CD4-positive, alpha-beta T cell treated with Interleukin-4 for 1 hour (primary cell): ENCODE measurements at regions not wholly inside any gene's neighbourhood (a gene's known extent, or its start where the extent isn't known, plus 50 kb on each side); places are given as distances from the start of the nearest gene placed in this dataset.

ENCODE experiments used
- DNase-seq, 2 donors: peaks; one replicate each; pipeline ENCODE4 v3.0.0-alpha.2; 2020 to 2022

DNA sequence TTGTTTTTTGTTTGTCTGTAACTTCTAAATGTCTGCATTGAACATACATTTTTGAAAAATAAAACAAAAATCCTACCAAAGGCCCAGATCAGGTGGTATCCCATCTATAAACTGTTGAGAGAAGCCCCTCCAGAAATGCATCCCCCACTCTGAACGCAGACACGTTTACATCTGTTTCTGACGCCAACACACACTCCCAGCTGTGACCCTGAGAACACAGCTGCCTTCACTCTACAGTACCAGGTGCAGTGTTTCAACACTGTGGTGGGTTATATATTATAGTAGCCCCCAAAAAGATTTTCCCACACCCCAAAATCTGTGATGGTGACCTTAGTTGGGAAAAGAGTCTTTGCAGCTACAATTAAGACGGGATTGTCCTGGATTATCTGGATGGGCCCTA is 199.1 kb upstream of the JARID2 start:
- no peak for DNase-seq

DNA sequence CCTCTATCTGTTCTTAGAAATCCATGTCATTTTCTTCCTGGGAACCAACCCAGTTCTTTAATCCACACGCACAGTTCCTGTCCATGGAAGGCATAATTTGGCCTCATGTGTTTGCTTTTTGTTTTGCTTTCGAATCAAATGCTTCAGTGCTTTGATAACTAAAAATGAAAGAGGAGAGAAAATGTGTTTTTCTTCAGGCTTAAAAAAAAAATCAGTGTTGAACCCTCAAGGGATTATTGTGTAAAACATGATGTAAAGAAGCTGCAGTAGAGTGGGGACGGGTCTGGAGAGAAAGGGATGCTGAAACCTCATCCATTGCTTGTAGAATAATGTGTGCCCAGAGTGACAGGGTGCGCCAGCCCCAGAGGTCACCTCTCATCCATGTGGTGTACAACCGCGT is 197.5 kb upstream of the JARID2 start:
- no peak for DNase-seq

DNA sequence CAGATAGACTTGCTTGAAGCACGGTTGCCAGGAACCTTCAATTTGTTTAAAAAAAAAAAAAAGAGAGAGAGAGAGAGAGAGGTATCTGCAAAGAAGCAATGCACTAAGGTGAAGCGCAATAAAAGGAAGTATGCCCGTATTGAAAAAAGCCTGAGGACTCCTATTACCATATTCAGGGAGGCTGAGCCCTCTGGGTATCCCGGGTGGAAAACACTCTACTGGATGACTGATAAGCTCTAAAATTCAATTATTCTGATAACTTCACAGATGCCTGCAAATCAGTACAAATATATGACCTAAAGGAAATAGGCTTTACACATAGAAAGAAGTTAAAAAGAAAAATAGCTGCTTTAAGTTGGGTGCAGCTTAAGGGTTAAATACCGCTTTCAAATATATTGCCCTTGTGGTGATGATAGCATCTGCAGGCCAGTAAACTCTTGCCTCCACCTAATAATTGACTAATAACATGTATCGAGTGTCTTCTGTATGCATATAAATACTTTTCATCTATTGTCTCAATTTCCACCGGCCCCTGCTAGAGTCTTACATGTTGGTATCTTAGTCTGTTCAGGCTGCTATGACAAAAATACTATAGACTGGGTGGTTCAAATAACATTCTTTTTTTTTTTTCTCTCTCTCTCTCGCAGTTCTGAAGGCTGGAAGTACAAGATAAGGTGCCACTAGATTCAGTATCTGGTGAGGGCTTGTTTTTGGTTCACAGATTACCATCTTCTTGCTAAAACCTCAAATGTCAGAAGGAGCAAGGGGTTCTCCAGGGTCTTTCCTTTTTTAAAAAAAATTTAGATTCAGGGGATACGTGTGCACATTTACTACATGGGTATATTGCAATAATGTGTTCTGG is 187.4 kb upstream of the JARID2 start:
- DNase-seq = no peak

DNA sequence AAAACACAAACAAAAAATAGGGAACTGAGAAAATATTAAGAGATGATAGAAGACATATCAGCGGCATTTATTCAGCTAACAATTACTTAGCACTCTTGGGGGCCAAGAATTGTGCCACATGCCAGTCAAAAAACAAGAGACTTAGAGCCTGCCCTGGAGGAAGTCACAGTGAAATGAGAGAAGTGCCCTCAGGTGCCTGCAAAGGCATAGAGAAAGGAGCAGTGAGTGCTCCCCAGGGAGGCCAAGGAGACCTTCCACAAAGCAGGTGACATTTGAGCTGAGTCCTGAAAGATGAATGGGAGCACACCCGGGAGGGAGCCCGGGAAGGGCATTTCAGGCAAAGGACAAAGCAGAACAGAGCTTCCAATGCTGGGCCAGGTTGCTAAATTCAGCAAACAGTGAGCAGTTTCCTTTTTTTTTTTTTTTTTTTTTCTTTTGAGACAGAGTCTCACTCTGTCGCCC is 184.7 kb upstream of the JARID2 start:
- DNase-seq = no peak

DNA sequence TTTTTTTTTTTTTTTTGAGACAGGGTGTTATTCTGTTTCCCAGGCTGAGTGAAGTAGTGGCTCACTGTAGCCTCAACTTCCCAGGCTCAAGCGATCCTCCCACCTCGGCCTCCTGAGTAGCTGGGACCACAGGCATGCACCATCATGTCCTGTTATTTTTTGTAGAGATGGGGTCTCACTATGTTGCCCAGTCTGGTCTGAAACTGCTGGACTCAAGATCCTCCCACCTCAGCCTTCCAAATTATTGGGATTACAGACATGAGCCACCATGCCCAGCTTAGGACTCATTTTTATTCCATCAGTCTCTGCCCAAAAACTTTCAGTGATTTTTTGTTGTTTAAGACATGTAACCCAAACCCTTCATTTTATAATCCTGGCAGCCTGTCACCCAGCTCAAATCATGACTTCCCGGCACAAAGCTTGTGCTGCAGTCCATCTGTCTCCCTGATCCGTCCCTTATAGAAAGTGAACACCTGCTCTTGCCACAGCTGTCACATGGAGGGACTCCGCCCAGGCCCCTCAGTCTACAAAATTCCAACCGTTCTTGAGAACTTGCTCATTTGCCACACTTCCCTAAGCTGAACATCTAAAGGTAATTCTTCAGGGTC is 183.9 kb upstream of the JARID2 start:
- DNase-seq = no peak

DNA sequence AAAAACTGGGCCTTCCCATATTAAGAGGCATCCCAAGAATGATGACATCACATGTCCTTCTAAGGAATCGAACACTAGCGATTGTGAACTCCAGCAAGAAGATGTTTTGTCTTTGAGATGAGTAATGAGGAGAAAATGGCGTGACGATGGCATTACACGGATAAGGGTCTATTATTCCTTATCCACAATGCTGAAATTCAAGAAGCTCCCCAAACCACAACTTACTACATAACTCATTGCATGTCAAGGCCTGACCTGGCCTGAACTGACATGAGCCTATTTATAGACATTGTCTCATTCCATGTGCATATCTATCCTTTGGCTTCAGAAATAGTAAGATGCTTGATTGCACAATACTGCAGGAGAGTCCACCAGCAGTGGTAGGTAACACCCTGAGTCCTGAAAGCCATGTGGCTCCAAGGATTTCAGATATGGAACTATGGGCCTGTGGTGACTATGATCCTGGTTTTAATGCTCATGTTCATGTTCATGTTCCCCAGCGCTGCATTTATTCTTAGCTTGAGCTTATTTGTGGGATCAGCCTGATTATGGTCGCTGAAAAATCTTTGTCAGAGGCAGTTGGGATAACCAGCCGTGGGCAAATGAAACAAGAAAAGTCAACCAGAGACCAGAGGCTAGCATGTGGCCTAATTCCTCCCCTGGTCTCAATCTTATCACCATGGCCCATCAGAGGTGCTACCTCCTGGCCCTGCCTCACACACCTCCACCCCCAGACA is 183.2 kb upstream of the JARID2 start:
- DNase-seq = peak in 1 of 2 donors; percentile 45

DNA sequence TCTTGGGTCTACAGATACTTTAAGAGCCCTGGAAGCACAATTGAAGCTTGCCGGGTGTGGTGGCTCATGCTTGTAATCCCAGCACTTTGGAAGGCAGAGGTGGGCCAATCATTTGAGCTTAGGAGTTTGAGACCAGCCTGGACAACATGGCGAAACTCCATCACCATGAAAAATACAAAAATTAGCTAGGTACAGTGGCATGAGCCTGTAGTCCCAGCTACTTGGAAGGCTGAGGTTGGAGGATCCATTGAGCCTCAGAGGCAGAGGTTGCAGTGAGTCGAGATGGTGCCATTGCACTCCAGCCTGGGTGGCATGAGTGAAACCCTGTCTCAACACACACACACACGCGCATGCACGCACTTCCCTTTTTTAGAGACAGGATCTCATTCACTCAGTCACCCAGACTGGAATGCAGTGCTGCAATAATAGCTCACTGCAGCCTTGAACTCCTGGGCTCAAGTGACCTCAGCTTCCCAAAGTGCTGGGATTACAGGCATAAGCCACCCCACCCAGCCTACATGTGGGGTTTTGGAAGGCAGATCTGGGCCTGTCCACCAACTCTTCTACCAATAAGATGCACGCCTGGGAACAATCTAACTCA is 182.5 kb upstream of the JARID2 start:
- DNase-seq = peak in 1 of 2 donors; percentile 66

DNA sequence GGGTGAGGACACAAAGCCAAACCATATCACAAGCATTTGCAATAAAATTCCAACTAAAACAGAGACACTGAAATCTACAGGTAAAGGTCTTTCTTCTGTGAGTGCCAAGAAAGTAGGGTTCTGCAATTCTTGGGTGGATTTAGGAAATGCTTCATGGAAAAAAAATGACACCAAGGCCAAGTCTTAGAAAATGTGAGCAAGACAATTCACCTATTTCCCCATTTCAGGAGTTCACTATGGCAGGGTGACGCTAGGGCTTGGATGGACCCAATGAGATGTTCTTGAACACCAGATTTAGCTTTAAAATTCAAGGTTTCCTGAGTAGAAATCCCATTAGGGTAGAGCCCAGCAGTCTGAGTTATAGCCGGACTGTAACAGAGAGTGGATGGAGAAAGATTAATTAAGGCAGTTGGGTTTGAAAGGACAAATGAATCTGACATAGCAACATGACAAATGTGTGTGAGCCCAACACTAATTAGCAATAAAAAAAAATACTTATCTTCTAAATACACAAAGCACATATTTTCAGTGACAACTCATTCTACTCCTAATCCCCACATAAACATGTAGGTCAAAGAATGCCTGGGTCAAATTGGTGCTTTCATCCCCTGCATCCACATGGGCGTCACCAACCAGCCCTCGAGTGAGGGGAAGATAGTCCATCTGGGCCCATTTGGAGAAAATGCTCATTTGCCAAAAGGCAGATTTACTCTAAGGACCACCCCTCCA is 180.4 kb upstream of the JARID2 start:
- DNase-seq = no peak

DNA sequence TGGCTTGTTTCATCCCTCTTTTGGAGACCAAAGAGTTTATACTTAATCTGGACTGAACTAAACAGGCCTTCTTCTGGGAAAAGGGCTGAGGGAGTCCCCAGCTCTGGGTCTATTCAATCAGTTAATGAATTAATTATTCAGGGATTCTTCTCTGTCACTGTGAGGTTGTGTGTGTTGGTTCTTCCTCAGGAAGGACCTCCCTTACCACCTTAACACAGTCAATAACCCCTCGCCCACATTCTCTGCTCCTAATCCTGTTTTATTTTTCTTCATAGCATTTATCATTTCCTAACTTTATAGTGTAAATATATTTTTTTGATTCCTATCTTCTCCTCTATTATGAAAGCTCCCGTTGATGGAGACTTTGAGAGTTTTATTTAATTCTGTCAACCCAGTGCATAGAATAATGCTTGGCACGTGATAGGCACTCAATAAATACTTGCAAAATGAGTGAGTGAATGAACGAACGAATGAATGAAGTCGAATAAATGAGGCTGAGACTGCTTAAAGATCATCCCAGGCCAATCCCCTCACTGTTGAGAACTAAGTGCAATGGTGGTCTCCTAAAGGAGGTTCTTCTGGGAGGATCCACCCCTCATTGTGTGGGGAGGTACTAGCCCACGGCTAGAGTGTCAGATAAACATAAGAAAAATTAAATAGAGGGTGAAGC is 179.6 kb upstream of the JARID2 start:
- no peak for DNase-seq

DNA sequence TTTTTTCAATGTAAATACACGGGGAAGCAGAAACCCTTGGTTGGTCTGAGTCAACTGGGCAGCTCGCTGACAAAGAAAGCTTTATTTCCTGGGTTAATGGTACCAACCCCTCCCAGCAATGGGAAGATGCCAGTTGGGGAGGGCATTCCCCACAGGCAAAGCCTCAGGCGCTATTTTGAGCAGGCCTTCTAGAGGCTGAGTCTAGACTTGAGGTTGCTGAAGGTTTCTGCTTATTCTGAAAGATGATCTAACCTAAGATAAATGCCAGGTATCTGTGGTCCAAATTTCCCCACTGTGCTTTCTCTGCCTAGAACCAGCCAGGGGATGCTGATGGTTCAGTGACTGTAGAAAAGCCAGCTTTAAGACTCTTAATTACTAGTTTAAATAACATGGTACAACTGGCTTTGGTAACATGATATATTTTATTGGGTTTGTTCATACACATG is 172.5 kb upstream of the JARID2 start:
- no peak for DNase-seq

DNA sequence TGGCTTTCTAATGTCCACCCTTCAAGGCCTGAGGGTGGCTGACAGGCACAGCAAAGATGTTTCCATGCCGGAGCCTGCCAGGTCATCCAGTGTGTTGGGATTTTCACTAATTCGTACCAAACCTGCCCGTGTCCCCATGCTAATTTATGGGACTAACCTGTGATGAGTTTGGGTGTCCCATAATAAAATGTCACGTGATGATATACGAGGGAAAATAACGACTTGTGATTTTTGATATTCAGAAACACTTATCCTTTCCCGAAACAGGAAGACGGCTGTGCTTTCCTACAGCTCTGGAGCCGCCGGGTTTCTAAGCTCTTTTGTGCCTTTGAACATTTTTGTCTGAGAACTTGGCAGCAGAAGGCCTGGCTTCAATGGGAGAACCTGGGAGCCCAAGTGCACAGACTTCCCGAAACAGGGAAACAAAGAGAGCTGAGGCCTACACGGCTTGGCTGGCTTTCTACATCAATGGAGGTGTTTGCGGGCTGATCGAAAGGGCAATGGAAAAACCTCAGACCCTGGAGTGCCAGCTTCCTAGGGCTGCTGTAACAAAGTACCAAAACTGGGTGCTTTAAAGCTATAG is 171.9 kb upstream of the JARID2 start:
- DNase-seq = no peak

DNA sequence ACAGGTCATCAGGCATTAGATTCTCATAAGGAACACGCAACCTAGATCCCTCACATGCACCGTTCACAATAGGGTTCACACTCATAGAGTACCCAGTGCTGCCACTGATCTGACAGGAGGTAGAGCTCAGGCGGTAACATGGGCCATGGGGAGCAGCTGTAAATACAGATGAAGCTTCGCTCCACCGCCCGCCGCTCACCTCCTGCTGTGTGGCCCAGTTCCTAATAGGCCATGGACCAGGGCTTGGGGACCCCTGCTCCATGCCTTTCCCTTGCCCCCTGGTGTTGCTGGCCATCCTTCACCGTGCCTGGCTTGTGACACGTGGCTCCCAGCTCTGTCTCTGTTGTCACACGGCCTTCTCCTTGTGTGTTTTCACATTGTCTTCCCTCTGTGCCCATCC is 171.1 kb upstream of the JARID2 start:
- DNase-seq = no peak

DNA sequence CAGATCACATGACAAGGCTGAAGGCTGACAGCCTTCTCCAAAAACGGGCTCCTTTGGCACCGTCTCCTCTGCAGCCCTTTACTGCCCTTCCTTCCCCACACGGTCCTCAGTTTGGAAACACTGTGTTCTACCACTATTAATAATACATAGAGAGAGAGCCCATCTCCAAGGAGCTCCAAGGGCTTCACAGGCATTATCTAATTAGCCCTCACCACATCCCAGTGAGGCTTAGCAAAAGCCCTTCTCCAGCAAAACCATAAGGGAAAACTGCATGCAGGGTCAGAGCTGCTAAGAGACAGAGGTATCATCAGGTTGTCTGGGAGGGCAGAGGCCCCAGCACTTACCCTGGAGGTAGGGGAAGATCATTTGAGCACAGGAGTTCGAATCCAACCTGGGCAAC is 169.3 kb upstream of the JARID2 start:
- DNase-seq = no peak

DNA sequence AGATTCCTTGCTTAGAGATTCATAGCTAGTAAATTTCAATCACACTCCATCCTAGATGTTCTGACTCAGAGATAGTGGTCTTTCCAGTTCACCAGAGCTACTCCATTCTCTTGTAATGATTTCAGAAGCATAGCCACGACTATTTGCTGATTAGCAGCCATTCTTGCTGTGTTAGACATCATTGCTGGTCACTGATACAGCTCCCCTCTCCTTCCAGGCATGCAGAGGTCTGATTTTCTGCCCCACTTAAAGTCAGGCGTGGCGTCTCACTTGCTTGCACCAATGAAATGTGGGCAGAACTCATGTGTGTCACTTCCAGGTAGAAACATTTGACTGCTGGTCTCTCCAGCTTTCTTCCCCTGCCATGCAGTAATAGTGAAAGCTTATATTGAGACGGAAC is 168.9 kb upstream of the JARID2 start:
- no peak for DNase-seq

DNA sequence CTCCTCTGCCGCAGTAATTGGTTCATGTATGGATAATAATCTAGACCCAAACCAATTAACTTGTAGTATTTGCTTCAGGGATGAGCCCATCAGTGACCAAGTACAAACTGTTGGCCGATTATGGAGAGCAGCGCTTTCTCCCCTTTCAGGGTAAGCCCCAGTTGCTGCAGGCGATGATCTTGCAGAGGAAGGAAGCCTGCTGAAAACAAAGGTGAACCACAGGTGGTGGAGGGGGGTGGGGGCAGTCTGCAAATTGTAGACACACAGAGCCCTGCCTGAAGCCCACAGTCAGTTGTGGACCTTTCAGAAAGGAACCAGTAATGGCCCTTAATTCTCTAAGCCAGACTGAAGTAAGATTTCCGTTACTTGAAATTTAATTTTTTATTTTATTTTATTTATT is 167.9 kb upstream of the JARID2 start:
- DNase-seq = no peak

DNA sequence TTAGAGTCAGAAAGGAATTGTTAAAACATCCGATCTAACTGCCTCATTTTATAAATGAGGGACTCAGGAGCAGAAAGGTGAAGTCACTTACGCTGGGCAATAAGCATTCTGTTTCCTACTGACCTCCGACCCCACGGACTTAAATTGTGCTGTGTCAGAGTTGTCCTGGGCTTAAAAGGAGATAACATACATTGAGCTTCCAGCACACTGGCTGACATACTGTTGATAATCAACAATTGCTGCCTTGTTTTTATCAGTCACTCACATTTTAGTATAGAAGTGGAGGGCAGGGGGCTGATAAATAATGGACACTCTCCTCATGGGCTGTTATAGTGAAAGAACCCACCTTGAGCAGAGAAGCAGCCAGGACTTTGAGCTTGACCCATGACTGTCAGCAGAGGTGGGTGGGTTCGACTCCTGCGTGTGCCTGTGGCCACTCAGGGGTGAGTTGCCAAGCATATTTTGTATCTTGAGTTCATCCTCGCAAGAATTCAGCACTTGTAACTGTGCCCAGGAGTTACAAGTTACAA is 166.5 kb upstream of the JARID2 start:
- no peak for DNase-seq

DNA sequence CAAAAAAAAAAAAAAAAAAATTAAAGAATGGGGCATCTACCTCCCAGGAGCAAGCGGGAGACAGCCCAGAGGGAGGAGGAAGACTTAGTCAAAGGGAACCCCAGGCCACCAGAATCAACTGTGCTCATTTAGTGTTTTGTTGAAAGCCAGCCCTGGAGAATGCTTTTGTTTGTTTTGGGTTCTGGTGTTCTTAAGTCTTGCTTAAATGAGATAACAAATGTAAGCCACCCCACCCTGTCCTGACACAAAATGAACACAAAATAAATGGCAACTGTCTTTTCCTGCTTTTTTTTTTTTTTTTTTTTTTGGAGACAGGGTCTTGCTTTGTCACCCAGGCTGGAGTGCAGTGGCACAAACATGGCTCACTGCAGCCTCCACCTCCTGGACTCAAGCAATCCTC is 165.0 kb upstream of the JARID2 start:
- DNase-seq = no peak

DNA sequence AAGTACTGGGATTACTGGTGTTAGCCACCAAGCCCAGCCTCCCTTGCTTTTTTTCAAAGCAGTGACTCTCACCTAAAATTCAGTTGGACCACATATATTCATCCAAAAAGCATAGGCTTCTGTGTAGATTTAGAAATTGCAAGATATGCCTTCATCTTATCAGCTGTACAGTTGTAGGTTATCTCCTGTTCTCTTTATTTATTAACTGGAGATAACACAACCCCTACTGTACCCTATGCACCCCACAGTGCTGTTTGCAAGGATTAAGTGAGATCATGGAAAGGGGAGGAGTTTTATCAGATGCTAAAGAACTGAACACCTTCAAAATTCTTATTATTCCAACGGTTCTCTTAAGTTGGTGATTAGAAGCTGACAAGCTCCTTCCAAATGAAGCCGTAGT is 164.4 kb upstream of the JARID2 start:
- no peak for DNase-seq

DNA sequence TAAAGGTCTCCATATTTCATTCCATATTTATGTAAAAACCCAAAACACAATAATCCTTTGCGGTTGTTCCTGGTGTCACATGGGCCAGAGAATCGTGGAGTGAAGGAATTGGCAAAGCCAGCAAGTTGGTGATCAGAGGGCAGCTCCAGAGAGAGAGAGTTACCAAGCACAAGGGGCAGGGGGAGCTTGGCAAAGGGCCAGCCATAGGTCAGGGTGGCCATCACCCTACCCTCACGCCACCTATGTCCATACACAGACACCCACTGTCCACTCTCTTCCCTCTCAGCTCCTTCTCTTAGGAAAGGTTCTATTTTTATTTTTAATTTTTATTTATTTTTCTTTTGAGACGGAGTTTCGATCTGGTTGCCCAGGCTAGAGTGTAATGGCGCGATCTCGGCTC is 163.2 kb upstream of the JARID2 start:
- DNase-seq = no peak

DNA sequence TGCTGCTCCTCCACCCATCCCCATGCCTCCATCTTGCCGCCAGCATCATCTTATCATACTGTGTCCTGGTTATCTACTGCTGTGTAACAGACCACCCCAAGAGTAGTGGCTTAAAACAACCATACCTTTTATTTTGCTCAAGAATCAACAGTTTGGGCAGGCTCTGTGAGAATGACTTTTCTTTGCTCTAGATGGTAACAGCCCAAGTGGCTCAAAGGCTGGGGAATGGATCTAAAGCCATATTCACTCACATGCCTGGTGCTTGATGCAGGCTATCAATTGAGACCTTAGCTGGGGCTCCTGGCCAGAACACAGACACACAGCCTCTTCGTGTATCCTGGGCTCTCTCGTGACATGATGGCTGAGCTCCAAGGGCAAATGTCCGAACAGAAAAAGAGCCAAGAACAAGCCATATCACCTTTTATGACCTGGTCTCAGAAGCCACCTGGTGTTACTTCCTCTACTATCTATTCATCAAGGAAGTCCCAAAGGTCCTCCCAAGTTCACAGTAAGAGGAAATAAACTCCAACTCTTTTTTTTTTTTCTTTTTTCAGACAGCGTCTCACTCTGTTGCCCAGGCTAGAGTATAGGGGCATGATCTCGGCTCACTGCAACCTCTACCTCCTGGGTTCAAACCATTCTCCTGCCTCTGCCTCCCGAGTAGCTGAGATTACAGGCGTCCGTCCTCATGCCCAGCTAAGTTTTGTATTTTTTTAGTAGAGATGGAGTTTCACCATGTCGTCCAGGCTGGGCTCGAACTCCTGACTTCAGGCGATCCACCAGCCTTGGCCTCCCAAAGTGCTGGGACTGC is 159.3 kb upstream of the JARID2 start:
- DNase-seq = no peak

DNA sequence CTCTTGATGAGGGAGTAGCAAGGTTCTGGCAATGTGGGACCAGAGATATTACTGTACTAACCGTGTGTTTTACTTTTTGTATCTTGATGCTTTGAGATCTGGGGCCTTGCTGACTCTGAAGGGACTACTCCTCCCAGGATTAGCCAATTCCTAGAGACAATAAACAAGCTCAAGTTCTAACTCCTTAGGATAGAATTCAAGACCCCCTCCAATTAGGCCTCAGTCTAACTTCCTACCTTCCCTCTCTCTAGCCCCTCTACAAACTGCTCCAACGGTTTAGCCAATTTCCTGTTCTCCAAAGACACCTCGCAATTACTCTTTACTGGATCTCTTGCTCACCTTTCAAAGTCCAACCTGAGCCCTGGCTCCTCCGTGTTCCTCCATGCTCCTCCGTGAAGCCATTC is 158.7 kb upstream of the JARID2 start:
- DNase-seq = no peak
